ENCODE measurements at regions not wholly inside any gene's neighbourhood (a gene's known extent, or its start where the extent isn't known, plus 50 kb on each side); places are given as distances from the start of the nearest gene placed in this dataset.

GRCh38 chr18:78652001-78652545, 327.5 kb upstream of the SALL3 start:
- TF ChIP-seq CHD2 (IDR thresholded peaks at IDR 0.05; ENCODE audit: low read depth, low read length) (no peak), ZZZ3 (CRISPR knock-in tag; IDR thresholded peaks at IDR 0.05; ENCODE audit: borderline replicate concordance) (no peak), PRPF4 (IDR thresholded peaks at IDR 0.05; ENCODE audit: low read depth, low read length, poor library complexity, severe bottlenecking) (no peak), NCOA2 (CRISPR knock-in tag; IDR thresholded peaks at IDR 0.05) (no peak), ZNF879 (CRISPR knock-in tag; IDR thresholded peaks at IDR 0.05) (no peak), FOXK2 (IDR thresholded peaks at IDR 0.05) (no peak), ZBTB1 (CRISPR knock-in tag; IDR thresholded peaks at IDR 0.05; ENCODE audit: borderline replicate concordance) (no peak), SNAPC5 (CRISPR knock-in tag; IDR thresholded peaks at IDR 0.05; ENCODE audit: borderline replicate concordance) (no peak), HNF4G (IDR thresholded peaks at IDR 0.05; ENCODE audit: borderline replicate concordance, low read depth, low read length) (no peak), HNF4G (CRISPR knock-in tag; IDR thresholded peaks at IDR 0.05; ENCODE audit: borderline replicate concordance, low read depth) (no peak), POLR2A (IDR thresholded peaks at IDR 0.05; ENCODE audit: insufficient read depth in 1 of 2, low read depth in 2 of 2, low read length in 2 of 2) (no peak), ZNF234 (CRISPR knock-in tag; conservative IDR thresholded peaks at IDR 0.05) (no peak), REST (IDR thresholded peaks at IDR 0.05; ENCODE audit: borderline replicate concordance in 1 of 2, low read depth in 1 of 2, low read length in 2 of 2) (no peak), ZNF75D (CRISPR knock-in tag; IDR thresholded peaks at IDR 0.05; ENCODE audit: borderline replicate concordance) (no peak)

All from HepG2 (cell line).